ENCODE measurements at regions not wholly inside any gene's neighbourhood (a gene's known extent, or its start where the extent isn't known, plus 50 kb on each side); places are given as distances from the start of the nearest gene placed in this dataset.

DNA sequence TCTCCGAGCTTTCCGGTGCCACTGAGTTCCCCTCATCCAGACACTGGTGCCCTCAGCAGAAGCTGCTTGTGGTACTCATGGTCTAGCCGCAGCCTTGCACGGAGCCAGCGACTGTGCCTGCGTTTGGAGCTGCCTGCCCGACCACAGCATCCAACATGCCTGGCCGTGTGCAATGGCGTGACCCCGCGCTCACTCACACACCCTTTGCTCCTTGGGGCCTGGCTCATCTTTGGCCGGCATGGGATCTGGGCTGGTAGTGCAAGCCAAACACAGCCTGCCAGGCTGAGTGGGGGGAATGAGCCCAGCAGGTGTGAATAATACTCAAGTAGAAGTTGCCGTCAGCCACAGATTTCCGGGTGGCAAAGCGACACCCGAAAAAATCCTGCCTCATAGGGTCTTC is 1178.7 kb upstream of the GBE1 start:
- no peak for DNase-seq (ENCODE audit: low spot score)

DNA sequence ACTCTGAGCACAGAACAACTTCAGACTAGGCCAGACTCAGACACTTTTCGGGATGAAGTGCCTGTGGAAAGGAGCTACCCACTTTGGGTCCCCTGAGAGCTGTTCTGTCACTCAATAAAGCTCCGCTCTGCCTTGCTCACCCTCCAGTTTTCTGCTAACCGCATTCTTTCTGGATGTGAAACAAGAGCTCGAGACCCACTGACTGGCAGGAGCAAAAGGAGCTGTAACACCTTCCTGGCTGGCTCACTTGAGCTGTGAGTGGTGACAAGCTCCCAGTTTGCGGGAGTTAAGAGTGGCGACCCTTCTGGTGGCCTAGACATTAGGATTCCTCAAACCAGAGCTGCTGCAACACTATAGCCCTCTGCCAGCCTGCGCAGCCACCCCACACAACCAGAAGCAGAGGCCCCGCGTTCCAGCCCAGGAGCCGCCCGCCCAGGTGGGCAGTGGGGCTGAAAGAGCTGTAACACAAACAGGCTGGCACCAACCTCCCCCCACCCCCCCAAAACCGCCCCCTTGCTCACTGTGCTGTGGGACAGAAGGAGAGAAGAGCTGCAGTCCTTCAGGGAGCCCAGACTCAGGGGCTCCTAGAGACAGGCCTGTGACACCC is 1178.1 kb upstream of the GBE1 start:
- no peak for DNase-seq (ENCODE audit: low spot score)

DNA sequence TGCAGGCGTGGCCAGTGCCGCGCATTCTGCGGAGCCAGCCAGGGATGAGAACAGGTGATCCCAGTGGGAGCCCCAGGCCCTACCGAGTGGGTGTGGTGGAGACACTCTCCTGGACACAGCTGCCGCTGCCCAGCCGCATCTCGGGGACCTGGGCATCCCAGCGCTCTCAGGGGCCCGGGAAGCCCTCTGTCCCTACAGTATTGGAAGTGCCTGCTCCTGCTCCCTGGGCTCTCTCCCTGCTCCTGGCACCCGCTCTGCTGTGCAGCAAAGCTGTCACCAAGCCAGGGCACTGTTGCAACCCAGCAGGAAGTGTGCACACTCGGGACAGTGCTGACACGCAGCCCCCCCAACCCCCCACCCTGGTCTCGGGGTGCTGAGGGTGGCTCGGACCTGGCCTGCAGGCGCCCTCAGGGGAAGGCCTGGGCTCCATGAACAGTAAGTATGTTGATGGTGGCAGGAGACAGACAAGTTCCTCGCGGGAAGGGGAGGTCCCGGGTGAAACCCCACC is 1177.4 kb upstream of the GBE1 start:
- no peak for DNase-seq (ENCODE audit: low spot score)

DNA sequence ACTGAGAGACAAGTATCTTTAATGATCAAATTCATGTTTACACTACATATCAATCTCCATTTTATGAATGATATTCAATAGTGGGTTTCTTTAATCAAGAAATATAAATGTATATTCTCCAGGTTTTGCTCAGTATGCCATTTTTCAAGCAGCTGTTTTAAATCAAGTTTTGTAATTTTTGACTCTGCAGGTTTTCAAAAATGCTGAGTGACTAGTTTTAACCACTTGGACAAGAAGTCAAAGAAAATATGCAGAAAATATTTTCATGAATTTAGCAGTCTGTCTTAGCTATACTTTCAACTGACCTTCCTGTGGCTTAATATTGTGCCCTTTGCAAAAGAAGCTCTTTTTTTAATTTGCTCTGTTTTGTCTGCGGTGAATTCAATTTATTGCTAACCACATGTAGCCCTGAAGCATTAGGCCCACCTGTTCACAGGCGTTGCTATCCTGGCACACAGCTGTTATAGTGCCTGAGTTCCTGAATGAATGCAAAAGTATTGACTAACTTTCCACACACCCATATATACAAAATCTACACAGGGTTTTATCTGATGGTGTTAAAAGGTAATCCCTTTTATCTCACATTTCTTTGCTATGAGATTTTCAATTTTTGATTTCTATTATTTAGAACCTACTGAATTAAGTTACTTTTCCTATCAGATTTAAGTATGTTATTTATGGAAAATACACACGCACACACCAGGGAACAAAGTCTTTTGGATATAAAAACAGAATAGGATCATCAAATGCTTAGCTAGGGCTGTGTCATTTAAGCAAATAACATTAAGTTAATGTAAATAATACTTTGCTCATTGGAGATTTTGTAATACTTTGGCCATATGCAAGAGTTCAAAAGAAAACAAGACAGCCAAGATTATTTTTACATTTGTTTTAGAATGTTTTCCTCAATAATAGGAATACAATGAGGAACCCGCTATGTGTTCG is 1166.1 kb upstream of the GBE1 start:
- DNase-seq (ENCODE audit: low spot score): no peak

DNA sequence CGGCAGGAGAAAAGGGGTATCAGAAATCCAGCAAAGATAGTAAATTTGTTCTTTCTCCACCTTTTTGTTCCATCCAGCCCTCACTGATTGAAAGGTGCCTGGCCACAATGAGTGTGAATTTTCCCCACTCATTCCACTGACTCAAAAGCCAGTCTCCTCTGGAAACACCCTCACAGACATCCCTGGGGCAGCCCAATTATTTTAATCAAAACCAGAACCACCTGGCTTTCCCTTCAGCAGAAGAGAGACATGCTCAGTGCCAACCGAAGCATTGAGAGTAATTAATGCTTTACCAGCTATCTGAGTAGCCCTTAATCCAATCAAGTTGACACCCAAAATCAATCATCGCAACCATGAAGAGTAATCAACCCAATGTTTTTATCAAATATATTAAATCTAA is 1129.6 kb upstream of the GBE1 start:
- DNase-seq (ENCODE audit: low spot score): no peak

DNA sequence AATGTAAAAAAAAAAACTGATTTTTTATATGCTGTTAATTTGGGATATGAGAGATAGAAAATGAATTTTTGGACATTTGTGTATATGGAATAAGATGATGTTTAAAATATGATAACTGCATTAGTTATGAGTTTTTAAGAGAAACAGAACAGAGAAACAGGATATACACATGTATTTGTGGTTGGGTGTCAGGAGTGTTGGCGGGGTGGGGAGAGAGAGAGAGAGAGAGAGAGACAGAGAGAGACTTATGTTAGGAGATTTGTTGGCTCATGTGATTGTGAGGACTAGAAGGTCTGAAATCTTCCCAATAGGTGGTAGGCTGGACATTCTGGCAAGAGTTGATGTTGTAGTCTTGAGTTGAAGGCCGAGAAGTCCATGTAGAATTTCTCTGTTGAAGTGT is 1121.6 kb upstream of the GBE1 start:
- DNase-seq (ENCODE audit: low spot score): no peak

DNA sequence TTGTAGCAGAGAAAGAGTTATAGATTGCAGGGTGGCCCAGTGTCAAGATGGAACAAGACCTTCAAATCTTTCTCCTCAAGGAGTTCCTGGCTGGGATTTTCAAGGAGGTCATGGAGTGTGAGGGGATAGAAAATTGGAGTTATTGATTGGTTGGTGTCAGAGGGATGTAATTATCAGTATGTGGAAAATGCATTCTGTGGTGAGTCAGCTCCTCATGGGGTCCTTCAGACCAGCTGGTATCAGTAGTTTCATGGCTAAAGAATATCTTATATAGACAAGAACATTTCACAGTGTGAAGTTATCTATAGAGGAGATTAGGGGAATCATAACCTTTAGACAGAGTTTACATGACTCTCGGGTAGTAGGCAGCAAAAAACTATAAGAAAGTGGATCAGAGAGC is 1114.0 kb upstream of the GBE1 start:
- DNase-seq (ENCODE audit: low spot score): no peak

DNA sequence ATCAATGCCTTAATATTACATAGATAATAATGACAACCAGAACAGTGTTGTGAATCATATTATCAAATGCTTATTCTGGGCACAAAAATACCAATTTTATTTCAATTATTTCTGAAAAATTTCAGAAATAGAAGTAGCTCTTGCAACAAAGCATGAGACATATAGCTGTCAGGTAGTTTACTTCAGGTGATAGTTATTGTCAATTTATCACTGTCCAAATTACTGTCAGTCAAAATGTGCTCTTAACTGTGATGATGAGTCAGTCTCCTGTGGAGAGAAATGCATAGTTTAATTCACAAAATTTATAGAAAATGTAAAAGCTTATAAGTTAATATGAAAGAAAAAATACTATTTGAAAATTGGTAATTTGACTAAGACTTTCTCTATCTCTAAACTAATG is 1078.4 kb upstream of the GBE1 start:
- no peak for DNase-seq (ENCODE audit: low spot score)

DNA sequence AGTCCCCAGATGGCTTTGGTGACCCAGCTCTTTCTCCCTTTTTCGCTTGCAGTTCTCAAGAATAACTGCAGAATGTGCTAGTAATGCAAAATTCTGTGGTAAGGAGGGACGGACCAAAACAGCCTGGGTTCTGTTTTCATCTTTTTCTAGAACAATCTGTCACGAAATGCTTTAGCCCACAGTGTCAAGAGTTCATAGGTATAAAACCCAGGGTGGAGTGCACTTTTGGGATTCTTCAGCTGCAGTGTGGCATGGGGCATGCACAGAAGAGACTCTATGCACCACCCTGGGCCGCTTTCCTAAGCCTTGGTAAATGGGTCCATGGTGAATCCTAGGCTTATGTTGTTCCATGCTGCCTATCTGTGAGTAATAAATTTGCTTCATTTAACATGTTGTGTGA is 1072.7 kb upstream of the GBE1 start:
- no peak for DNase-seq (ENCODE audit: low spot score)

DNA sequence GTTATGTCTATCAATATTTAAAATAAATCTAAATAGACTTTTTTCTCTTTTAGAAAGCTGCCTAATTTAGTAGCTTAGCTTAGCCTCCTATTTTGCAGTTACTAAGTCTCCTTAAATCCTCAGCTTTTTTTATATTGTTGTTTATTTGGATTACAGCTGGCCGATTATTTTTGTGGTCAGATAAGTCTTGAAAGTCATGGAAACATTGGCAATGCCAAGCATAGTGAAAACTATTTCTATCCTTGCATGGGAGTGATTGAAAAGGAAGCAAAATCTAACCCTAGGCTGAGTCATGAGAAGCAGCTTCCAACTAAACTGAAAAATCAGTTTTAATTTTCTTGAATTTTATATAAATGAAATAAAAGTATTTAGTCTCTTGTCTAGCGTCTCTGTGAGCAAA is 1063.0 kb upstream of the GBE1 start:
- no peak for DNase-seq (ENCODE audit: low spot score)

DNA sequence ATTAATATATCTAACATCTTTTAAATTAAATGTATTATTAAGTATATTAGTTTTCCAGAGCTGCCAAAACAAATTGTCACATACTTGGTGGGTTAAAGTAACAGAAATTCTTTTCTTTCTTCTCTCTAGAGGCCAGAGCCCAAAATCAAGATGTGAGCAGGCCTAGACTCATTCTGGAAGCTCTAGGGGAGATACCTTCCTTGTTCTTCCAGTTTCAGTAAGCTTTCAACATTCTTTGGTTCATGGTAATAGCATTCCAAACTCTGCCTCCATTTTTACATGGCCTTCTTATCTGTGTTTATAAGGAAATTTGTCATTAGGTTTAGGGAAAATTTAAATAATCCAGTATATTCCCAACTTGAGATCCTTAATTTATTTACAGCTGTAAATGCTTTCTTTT is 1054.6 kb upstream of the GBE1 start:
- DNase-seq (ENCODE audit: low spot score): no peak

DNA sequence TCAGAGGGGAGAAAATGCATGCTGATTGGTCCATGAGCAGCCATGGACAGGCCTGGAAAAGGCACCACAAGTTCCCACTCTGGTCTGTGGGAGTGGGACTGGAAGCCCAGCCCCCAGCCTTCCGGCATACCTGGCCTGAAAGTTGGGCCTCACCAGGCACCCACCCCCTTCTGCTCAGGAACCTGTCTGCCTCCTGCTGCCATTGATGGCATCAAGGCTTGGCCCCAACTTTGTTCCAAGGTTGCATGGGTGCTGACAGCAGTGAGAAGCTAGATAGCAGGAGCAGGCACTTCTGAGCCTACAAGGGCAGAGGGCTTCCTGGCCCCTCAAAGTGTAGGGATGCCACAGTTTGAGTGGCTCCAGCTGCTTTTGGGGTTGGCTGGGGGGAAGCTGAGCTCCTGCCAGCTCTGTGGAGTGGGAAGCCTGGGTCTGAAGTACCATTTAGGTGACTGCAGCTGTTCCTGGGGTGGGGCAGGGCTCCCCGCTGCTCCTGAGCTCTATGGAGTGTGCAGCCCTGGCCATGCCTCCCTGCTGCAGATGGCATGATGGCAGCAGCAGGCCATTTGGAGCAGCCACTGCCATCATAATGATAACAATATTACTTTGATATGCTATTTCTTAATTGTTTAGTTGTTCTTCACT is 1054.1 kb upstream of the GBE1 start:
- DNase-seq (ENCODE audit: low spot score): no peak

DNA sequence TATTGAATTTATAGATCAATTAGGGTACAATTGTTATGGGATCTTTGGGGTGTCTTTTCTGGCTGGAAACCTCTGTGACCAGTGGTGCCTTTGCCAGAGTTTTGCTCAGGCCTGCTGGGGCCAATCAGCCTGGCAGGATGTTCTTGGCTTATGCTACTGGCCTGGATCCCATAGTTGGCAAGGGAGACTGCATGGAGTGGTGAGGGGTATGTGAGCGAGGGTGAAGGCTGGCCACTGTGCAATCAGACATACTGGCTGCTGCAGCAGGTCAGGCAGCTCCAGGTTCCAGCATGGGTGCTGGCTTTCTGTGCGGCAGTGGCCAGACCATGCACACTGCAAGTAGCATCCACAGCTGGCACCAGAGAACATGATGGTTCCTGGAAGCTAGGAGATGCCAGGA is 1053.2 kb upstream of the GBE1 start:
- no peak for DNase-seq (ENCODE audit: low spot score)

DNA sequence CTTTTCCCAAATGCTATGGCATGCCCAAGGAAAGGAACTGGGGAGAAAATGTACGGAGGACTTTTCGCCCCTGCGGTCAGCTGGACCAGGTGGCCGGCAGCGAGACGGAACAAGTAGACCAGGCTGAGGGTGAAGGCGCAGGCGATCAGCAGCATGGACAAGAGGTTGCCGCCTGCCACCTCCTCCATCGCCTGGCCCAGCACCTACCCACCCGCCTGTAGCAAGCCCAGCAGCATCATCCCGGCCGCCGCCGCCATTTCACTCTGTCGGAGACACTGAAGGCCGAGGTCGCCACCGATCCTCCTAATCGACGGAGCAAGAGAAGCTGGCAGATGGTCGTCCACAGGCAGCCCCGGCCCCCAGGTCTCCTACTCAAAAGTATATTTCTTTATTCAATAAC is 1046.3 kb upstream of the GBE1 start:
- DNase-seq (ENCODE audit: low spot score): no peak

DNA sequence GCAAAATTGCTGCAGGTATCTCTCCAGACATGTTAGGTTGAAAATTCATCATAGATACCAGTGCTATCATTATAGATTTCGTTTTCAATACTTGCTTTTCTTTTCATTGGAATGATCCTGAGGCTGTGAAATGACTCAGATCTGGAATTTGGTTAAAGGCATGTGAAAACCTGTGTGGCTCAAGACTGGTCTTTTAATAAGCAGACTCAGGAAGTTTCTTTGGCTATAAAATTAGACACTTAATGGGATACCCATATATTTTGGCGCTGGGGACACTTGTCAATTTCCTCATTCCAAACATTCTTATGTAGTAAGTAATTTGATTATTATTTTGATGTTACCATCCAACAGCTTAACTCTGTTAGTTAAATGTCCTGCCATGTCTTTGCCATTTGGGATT is 1041.1 kb upstream of the GBE1 start:
- no peak for DNase-seq (ENCODE audit: low spot score)

DNA sequence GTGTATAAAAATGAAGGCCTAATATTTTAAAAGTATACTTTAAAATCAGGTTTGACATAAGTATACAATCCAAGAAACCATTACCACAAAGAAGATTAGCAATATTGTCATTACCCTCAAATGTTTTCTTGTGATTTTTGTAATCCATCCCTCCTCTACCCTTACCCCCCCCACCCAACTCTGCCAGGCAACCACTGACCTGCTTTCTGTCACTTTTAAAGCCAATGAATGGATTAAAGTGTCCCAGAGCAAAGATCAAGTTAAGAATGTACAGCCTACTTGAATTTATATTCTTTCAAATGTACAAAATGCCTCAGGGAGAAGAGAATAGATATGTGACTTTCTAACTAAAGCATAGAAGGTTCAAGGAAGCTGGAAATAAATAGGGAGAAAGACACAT is 1038.8 kb upstream of the GBE1 start:
- no peak for DNase-seq (ENCODE audit: low spot score)

DNA sequence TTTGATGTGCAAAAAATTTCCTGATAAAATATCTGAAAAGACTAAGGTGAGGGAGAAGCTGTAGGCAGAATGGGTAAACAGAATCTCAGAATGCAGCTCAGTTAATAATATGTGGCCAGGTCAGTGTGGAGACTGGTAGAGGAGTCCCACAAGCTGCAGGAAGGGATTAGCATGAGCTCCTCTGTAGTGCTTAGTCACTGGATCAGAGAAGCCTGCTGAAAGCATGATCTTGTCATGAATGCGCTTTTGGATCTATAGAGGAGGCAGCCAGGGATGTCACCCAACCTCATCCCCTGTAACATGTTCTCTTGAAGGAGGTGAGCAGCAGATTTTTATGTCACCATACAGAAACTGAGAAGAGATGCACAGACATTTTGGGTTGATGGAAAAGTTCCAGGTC is 1035.3 kb upstream of the GBE1 start:
- DNase-seq (ENCODE audit: low spot score): no peak

DNA sequence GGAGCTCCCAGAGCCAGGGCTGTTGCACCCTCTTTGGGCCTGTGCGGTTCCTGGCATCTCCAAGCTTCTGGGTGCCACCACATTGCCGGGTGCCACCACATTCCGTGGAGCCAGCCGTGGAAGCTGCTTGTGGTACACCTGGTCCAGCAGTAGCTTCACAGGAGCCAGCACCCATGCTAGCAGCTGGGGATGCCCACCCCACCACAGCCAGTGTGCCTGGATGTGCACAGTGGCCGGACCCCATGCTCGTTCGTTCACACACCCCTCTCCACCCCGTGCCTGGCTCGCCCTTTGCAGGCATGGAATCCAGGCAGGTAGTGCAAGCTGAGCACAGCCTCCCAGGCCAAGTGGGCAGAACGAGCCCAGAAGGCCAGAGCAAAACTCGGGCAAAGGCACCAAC is 1029.8 kb upstream of the GBE1 start:
- DNase-seq (ENCODE audit: low spot score): no peak

DNA sequence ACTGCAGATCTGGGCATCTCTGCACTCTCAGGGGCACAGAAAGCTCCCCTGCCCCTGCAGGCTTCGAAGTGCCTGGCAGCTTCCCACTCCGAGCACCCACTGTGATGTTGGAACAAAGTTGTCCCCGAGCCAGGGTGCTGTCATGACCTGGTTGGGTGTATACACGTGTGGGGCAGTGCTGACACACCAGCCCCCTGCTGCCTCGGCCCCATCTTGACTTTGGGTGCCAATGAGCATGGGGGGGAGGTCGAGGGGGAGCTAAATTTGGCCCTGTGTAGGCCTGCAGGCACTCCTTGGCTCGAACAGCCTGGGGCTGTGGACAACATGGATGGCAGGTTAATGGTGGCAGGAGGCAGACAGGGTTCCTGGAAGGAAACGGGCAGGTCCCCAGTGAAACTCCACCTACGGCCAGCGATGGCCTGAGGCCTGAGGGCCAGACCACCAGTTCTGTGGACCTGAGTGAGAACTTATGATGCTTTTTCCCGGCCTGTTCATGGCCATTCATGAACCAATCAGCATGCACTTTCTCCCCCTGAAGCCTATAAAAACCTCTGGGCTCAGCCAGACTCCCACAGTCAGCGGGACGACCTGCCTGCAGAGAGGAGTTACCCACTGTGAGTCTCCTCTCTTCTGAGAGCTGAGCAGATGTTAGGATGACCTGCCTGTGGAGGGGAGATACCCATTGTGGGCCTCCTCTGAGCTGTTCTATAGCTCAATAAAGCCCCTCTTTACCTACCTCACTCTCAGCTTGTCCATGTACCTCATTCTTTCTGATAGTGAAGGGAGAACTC is 1029.1 kb upstream of the GBE1 start:
- no peak for DNase-seq (ENCODE audit: low spot score)

DNA sequence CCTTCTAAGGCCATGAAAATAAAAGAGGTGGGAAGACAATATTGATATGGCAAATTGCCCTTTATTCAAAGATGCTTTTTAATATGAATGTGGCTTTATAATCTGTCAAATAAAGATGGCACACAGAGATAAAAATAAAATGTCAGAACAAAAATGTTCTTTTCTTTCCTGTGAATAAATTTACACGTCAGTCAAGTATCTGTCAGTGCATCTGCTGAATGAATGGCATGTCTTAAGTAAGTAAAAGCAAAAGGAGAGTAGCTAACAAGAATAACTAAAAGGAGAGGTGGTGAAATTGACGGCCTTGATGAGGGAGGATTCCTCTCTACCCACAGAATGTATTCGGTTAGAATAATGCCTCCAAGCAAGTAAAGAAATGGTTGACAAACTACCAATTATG is 1021.7 kb upstream of the GBE1 start:
- DNase-seq (ENCODE audit: low spot score): no peak

DNA sequence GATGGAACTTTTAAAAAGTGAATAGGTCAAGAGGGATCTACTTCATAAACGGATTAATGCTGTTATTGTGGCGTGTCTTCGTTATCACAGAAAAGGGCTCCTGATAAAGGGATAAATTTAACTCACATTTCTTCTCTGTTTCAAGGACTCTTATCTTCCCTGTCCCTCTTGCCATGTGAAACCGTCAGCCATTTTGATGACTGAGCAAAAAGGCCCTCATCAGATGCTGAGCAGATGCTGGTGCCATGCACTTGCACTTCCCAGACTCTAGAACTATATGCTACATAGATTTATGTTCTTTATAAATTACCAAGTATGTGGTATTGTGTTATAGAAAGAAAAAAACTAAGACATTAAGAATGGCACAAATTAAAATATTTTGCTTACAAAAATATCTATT is 1011.8 kb upstream of the GBE1 start:
- DNase-seq (ENCODE audit: low spot score): no peak

DNA sequence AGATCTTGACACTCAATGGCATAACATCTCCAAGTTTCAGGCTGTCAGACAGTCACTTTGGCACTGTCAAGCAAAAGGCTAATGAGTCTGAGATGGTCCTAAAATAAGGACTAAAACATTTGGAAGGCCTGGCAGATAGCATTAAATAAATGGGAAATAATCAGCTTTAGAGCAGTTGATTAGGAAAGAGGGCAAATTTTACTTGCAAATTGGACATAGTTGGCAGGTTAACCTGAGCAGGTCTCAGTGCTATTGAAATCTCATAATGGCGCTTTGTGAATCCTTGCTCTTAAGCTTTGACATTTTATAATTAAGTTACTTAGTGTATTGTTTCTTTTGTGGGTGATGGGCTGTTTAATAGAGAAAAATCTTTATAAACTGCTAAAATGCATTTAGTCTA is 1003.1 kb upstream of the GBE1 start:
- no peak for DNase-seq (ENCODE audit: low spot score)

All from kidney tubule cell (primary cell).